ENCODE measurements at regions not wholly inside any gene's neighbourhood (a gene's known extent, or its start where the extent isn't known, plus 50 kb on each side); places are given as distances from the start of the nearest gene placed in this dataset.

GRCh38 chr9:81824802-81825730 lies 103.2 kb upstream of the SPATA31D4 start:
- H3K9me3 Mint-ChIP-seq, result no peaks in the 10 kb centered on the region
- ATAC-seq (ENCODE audit: low read depth) (no peak), DNase-seq (no peak)
- H3K27ac Mint-ChIP-seq, result no peak overlapping the region
- intact Hi-C loops (cut with micrococcal nuclease), result loop anchor here (10.0 kb wide), 1 partner anchor 100 kb away; no protein-coding TSS in a partner anchor
- TF ChIP-seq CTCF (IDR thresholded peaks at IDR 0.05), result no peak
- H3K36me3 Mint-ChIP-seq (ENCODE audit: low read depth), result no peaks in the 10 kb centered on the region
- peaks cover 23% of the 10 kb centered on the region for H3K4me1 Mint-ChIP-seq
- no peaks in the 10 kb centered on the region for H3K27me3 Mint-ChIP-seq
- ChIA-PET CTCF (no interaction called here), POLR2A (no interaction called here)
- H3K4me3 Mint-ChIP-seq, result no peak overlapping the region

- H3K9me3 Mint-ChIP-seq, result no peaks in the 10 kb centered on the region
- ATAC-seq (ENCODE audit: low read depth) (no peak), DNase-seq (no peak)
- no peak for TF ChIP-seq CTCF (IDR thresholded peaks at IDR 0.05)
- H3K27me3 Mint-ChIP-seq, result no peaks in the 10 kb centered on the region
- no peak overlapping the region for H3K27ac Mint-ChIP-seq
- no peak overlapping the region for H3K4me3 Mint-ChIP-seq
- H3K4me1 Mint-ChIP-seq, result peaks cover 23% of the 10 kb centered on the region
- no peaks in the 10 kb centered on the region for H3K36me3 Mint-ChIP-seq (ENCODE audit: low read depth)
- ChIA-PET POLR2A (no interaction called here), CTCF (no interaction called here)
- intact Hi-C loops (cut with micrococcal nuclease), result loop anchor here (10.0 kb wide), 1 partner anchor 101 kb away; no protein-coding TSS in a partner anchor
These were observed 102.2 kb upstream of the SPATA31D4 start for GRCh38 chr9:81825846-81826516.

GRCh38 chr9:81826517-81826906 lies 101.7 kb upstream of the SPATA31D4 start:
- Mint-ChIP-seq H3K9me3 (no peaks in the 10 kb centered on the region), H3K4me1 (peaks cover 23% of the 10 kb centered on the region), H3K27me3 (no peaks in the 10 kb centered on the region), H3K36me3 (ENCODE audit: low read depth) (no peaks in the 10 kb centered on the region), H3K4me3 (no peak overlapping the region), H3K27ac (no peak overlapping the region)
- TF ChIP-seq CTCF (IDR thresholded peaks at IDR 0.05), result no peak
- intact Hi-C loops (cut with micrococcal nuclease), result loop anchor here (10.0 kb wide), 1 partner anchor 102 kb away; no protein-coding TSS in a partner anchor
- ChIA-PET CTCF (no interaction called here), POLR2A (no interaction called here)
- DNase-seq (no peak), ATAC-seq (ENCODE audit: low read depth) (no peak)

- Mint-ChIP-seq H3K4me3 (no peak overlapping the region), H3K36me3 (ENCODE audit: low read depth) (no peaks in the 10 kb centered on the region), H3K27ac (no peak overlapping the region), H3K9me3 (no peaks in the 10 kb centered on the region), H3K4me1 (peaks cover 23% of the 10 kb centered on the region), H3K27me3 (no peaks in the 10 kb centered on the region)
- ATAC-seq (ENCODE audit: low read depth) (peak; percentile 58), DNase-seq (no peak)
- ChIA-PET CTCF (no interaction called here), POLR2A (interaction anchor here (0.6 kb wide), 1 partner anchor 214 kb away, joined by 3 read pairs; no protein-coding TSS in a partner anchor)
- TF ChIP-seq CTCF (IDR thresholded peaks at IDR 0.05), result no peak
- intact Hi-C loops (cut with micrococcal nuclease), result loop anchor here (10.0 kb wide), 1 partner anchor 103 kb away; no protein-coding TSS in a partner anchor
These were observed 100.5 kb upstream of the SPATA31D4 start for GRCh38 chr9:81827616-81828296.
